OCI-LY3 (cell line): ENCODE measurements at regions not wholly inside any gene's neighbourhood (a gene's known extent, or its start where the extent isn't known, plus 50 kb on each side); places are given as distances from the start of the nearest gene placed in this dataset.
"Not testable (repeated sequence)": the region's sequence is repeated elsewhere in the genome, so short reads cannot be mapped to it uniquely, and the experiment has no call there.

Experiments used
- CTCF ChIP-seq: fragments of 200-600, 300-600 bp; sonication (generic); IDR thresholded peaks from 2 replicates; pipeline ENCODE4 v1.5.1; 2014; ENCODE audit warnings: antibody characterized with exemption, low read length, low read depth
- EZH2phosphoT487 ChIP-seq: fragments of 200-600 bp; shearing (Covaris generic); IDR thresholded peaks from 2 replicates; pipeline ENCODE4 v1.6.1; 2018; ENCODE audit warnings: antibody characterized with exemption, mixed run types, low read depth

GRCh38 chr3:773433-773832, 319.4 kb upstream of the CNTN6 start:
- not testable (repeated sequence) for TF ChIP-seq CTCF, EZH2phosphoT487
